ENCODE measurements at regions not wholly inside any gene's neighbourhood (a gene's known extent, or its start where the extent isn't known, plus 50 kb on each side); places are given as distances from the start of the nearest gene placed in this dataset.
"Not testable (repeated sequence)": the region's sequence is repeated elsewhere in the genome, so short reads cannot be mapped to it uniquely, and the experiment has no call there.

- Histone ChIP-seq H3K27me3 (replicated peaks in 1 of 7) (peaks cover 6 to 58% (median 36%) of the 10 kb centered on the region in 7 donors), H3K27ac (no peak overlapping the region), H3K4me1 (peaks cover 7 to 23% (median 18%) of the 10 kb centered on the region in 6 donors), H3K36me3 (no peaks in the 10 kb centered on the region), H3K9me3 (peaks cover 0 to 11% (median 0%) of the 10 kb centered on the region in 8 donors), H3K4me3 (peak overlapping the region; percentile 18 to 58 (median 42))
- intact Hi-C loops (cut with DNase I; ENCODE audit: low total_unique reads), result no loop called here
- WGBS, 5 donors, result 2 to 10% (median 2%) methylated on average over 123 of the region's 123 CpGs
- DNase-seq, result peak; percentile 84
- TF ChIP-seq CTCF (IDR thresholded peaks at IDR 0.05 in 8 of 11, conservative IDR thresholded peaks at IDR 0.05 in 3 of 11), result no peak
Observed at GRCh38 chr2:91477731-91478672, 2786.5 kb downstream of the RPIA start.

DNA sequence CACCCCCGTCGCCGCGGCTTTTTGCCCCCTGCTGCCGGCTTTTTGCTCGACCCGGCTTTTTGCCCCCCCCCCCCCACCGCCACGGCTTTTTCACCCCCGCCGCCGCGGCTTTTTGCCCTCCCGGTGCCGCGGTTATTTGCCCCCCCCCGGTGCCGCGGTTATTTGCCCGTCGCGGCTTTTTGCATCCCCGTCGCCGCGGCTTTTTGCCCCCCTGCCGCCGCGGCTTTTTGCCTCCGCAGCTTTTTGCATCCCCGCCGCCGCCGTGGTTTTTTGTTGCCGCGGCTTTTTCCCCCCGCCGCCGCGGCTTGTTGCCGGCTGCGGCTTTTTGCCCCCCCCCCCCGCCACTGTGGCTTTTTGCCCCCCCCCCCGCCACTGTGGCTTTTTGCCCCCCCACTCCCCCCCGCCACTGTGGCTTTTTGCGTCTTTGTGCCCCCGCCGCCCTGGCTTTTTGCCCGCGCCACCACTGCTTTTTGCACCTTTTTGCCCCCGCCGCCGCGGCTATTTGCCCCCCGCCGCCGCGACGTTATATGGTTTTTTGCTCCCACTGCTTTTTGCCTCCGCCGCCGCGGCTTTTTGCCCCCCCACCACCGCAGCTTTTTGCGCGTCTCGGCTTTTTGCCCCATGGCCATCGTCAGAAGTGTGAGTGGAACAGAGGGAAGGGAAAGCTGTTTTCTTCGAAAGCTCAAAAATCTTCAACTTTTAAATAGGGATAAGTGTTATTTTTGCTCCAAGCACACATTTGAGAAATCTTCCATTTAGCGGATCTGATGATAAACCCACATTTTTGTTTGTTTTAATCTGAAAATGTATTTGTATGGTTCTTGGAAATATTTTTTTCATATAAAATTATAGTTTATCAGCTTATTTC lies 2787.6 kb downstream of the RPIA start:
- H3K27ac ChIP-seq; H3K9me3 ChIP-seq; intact Hi-C loops (cut with DNase I; ENCODE audit: low total_unique reads); H3K36me3 ChIP-seq: not testable (repeated sequence)
- Histone ChIP-seq H3K4me3 (peak overlapping the region in 5 of 8 donors; percentile 32 to 58 (median 42)), H3K4me1 (peaks cover 7 to 23% (median 18%) of the 10 kb centered on the region in 6 donors), H3K27me3 (replicated peaks in 1 of 7) (peaks cover 6 to 59% (median 36%) of the 10 kb centered on the region in 7 donors)
- peak; percentile 74 for DNase-seq
- WGBS, 5 donors, result 3 to 7% (median 3%) methylated on average over 57 to 70 of the region's 70 CpGs

DNA sequence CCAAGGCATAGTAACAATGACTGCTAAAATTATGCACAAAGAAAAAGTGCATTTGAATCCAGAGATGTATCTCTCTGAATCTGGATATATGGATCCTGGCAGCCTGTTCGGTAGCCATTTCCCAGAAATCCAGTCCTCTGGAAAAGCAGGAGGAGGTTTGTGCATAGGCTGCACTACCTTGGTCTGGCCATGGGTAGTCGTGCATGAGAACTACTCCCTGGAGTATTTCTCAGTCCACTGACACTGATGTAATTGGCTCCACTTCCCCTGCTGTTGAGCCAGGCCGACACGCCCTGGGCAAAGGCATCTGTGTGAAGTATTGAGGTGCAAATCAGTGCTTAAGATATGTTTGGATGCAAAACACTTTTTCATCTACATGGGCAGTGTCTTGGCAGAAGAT lies 2793.8 kb downstream of the RPIA start:
- intact Hi-C loops (cut with DNase I; ENCODE audit: low total_unique reads); H3K9me3 ChIP-seq; H3K36me3 ChIP-seq; H3K27ac ChIP-seq; H3K4me1 ChIP-seq; H3K4me3 ChIP-seq; DNase-seq: not testable (repeated sequence)
- H3K27me3 ChIP-seq (replicated peaks in 1 of 7), result peaks cover 0 to 33% (median 6%) of the 10 kb centered on the region in 7 donors
- 9 to 34% (median 22%) methylated on average over 3 to 4 of the region's 4 CpGs for WGBS, 5 donors

DNA sequence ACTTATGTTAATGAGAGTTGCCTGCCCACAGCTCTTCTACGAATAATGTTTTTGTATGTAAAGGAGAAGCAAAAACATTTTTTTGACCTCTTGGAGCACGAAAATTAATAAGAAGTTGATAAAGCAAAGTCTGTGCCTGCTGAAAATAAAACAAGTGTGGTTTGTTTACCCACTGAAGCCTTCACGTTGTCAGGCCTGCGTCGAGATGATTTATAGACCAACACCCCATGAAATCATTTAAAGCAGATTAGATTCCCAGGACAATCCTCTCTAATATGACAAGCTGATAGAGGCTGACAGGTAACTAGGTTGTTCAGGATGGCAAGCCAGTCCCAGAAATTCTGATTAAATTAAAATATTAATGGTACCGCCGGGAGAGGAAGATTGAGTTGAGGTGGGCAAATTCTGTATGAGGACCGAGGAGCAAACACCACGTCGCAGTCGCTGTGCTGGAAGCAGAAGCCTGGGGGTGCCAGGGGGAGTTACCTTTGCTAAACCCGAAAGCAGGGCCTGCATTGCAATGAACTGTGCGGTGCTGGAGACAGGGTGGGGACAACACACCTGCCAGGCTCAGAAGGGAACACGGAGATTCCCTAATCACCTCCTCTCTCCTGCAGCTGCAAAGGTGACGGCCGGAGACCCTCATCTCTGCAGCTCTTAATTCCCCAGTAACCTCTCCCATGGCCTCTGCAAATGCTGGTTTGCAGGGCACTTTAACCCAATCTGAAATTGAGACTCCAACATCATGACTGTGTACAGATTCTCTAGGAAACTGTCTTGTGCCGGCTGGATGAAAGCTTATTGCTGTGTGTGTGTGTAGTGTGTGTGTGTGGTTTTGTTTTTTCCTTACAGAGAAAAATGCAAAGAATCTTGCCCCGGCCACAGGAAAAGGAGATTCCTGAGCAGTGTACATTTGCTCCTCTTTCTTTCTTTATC lies 2805.9 kb downstream of the RPIA start:
- H3K4me1 ChIP-seq; H3K27me3 ChIP-seq (replicated peaks in 1 of 7); intact Hi-C loops (cut with DNase I; ENCODE audit: low total_unique reads); H3K4me3 ChIP-seq; H3K36me3 ChIP-seq; H3K9me3 ChIP-seq; H3K27ac ChIP-seq: not testable (repeated sequence)
- DNase-seq, result peak; percentile 70
- 53 to 81% (median 69%) methylated on average over 6 to 11 of the region's 18 CpGs for WGBS, 5 donors

- H3K36me3 ChIP-seq; intact Hi-C loops (cut with DNase I; ENCODE audit: low total_unique reads); H3K4me3 ChIP-seq; DNase-seq; H3K27me3 ChIP-seq (replicated peaks in 1 of 7); H3K4me1 ChIP-seq; H3K27ac ChIP-seq: not testable (repeated sequence)
- H3K9me3 ChIP-seq, result peaks cover 0 to 11% (median 6%) of the 10 kb centered on the region in 8 donors
Observed at GRCh38 chr2:91498065-91498449, 2806.6 kb downstream of the RPIA start.

- peaks cover 0 to 11% (median 7%) of the 10 kb centered on the region in 8 donors for H3K9me3 ChIP-seq
- WGBS, 5 donors, result 62 to 86% (median 78%) methylated on average over 2 of the region's 2 CpGs
- H3K27ac ChIP-seq; H3K4me1 ChIP-seq; H3K27me3 ChIP-seq (replicated peaks in 1 of 7); H3K36me3 ChIP-seq; H3K4me3 ChIP-seq; intact Hi-C loops (cut with DNase I; ENCODE audit: low total_unique reads): not testable (repeated sequence)
- DNase-seq, result peak; percentile 86
Observed at GRCh38 chr2:91498513-91499250, 2807.2 kb downstream of the RPIA start.

DNA sequence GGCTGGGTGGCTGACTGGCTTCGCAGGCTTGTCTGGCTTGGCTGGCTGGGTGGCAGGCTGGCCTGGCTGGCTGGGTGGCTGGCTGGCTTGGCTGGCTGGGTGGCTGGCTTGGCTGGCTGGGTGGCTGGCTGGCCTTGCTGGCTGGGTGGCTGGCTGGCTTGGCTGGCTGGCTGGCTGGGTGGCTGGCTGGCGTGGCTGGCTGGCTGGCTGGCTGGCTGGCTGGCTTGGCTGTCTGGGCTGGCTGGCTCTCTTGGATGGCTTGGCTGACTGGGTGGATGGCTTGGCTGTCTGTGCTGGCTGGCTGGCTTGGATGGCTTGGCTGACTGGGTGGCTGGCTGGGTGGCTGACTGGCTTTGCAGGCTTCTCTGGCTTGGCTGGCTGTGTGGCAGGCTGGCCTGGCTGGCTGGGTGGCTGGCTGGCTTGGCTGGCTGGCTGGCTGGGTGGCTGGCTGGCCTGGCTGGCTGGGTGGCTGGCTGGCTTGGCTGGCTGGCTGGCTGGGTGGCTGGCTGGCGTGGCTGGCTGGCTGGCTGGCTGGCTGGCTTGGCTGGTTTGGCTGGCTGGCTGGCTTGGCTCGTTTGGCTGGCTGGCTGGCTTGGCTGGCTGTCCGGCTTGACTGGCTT lies 2808.1 kb downstream of the RPIA start:
- H3K27me3 ChIP-seq (replicated peaks in 1 of 7); H3K36me3 ChIP-seq; H3K4me3 ChIP-seq; intact Hi-C loops (cut with DNase I; ENCODE audit: low total_unique reads); H3K4me1 ChIP-seq; H3K27ac ChIP-seq: not testable (repeated sequence)
- DNase-seq, result peak; percentile 77
- 64 to 70% (median 66%) methylated on average over 4 to 5 of the region's 5 CpGs for WGBS, 5 donors
- peaks cover 0 to 11% (median 7%) of the 10 kb centered on the region in 8 donors for H3K9me3 ChIP-seq

DNA sequence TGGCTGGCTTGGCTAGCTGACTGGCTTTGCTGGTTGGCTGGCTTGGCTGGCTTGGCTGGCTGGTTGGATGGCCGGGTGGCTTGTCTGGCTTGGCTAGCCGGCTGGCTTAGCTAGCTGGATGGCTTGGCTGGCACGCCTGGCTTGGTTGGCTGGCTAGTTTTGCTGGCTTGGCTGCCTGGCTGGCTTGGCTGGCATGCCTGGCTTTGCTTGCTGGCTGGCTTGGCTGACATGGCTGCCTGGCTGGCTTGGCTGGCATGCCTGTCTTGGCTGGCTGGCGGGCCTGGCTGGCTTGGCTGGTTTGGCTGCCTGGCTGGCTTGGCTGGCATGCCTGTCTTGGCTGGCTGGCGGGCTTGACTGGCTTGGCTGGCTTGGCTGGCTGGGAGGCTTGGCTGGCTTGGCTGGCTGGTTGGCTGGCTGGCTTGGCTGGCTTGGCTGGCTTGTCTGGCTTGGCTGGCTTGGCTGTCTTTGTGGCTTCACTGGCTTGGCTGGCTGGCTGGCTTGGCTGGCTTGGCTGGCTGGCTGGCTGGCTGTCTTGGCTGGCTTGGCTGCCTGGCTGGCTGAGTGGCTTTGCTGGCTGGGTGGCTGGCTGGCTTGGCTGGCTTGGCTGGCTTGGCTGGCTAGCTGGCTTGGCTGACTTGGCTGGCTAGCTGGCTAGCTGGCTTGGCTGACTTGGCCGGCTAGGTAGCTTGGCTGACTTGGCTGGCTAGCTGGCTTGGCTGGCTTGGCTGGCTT lies 2808.9 kb downstream of the RPIA start:
- 87 to 90% (median 89%) methylated on average over 1 to 6 of the region's 6 CpGs for WGBS, 5 donors
- H3K27me3 ChIP-seq (replicated peaks in 1 of 7); intact Hi-C loops (cut with DNase I; ENCODE audit: low total_unique reads); H3K4me1 ChIP-seq; H3K27ac ChIP-seq; H3K36me3 ChIP-seq; H3K4me3 ChIP-seq: not testable (repeated sequence)
- peak; percentile 79 for DNase-seq
- peaks cover 0 to 11% (median 7%) of the 10 kb centered on the region in 8 donors for H3K9me3 ChIP-seq
